ENCODE measurements at regions not wholly inside any gene's neighbourhood (a gene's known extent, or its start where the extent isn't known, plus 50 kb on each side); places are given as distances from the start of the nearest gene placed in this dataset.

DNA sequence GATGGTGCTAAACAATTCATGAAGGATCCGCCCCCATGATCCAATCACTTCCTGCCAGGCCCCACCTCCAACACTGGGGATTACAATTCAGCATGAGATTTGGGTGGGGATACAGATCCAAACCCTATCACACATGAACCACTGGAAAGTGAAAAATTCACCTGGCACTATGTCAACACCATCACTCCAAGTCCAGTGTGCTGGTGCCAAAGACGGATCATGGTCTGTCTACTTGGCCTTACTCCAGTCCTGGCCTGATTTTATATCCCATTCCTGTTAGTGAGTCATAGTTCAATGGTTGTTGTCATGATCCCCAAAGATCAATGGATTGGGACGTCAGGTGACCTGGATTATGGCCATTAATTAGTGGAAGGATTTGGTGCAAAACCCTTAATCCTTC, 147.4 kb upstream of the RPS23 start:
- H3K27ac ChIP-seq (ENCODE audit: low read depth, low read length), result no peak overlapping the region
- H3K36me3 ChIP-seq (ENCODE audit: control insufficient read depth in 1 of 2, insufficient read depth in 2 of 2, low read length in 2 of 2), result no peaks in the 10 kb centered on the region
- H3K23ac ChIP-seq (ENCODE audit: low read length), result no peak overlapping the region
- no peak overlapping the region for H3K4ac ChIP-seq (ENCODE audit: low read depth, low read length)
- H3K79me1 ChIP-seq (ENCODE audit: low read length), result no peaks in the 10 kb centered on the region
- no peak overlapping the region for H4K8ac ChIP-seq (ENCODE audit: low read depth, low read length)
- no peak overlapping the region for H2AK5ac ChIP-seq (ENCODE audit: low read length)
- no peak overlapping the region for H3K4me3 ChIP-seq (ENCODE audit: low read depth, low read length)
- H3K14ac ChIP-seq (ENCODE audit: low read length), result no peak overlapping the region
- H4K12ac ChIP-seq (ENCODE audit: low read depth, low read length), result no peak overlapping the region
- no peak overlapping the region for H2BK120ac ChIP-seq (ENCODE audit: insufficient read depth, low read length, poor library complexity)
- no peak overlapping the region for H3K18ac ChIP-seq (ENCODE audit: low read length)
- H3K79me2 ChIP-seq (ENCODE audit: control insufficient read depth, insufficient read depth, low read length, poor library complexity), result no peaks in the 10 kb centered on the region
- H3K9me3 ChIP-seq (ENCODE audit: insufficient read depth, low read depth, low read length), result peaks cover 2% of the 10 kb centered on the region
- H4K91ac ChIP-seq (ENCODE audit: low read depth, low read length), result no peak overlapping the region
- H2BK12ac ChIP-seq (ENCODE audit: low read length), result no peak overlapping the region
- no peak overlapping the region for H3K4me2 ChIP-seq (ENCODE audit: low read length)
- H3K27me3 ChIP-seq (ENCODE audit: insufficient read depth, low read length), result no peaks in the 10 kb centered on the region
- H2AFZ ChIP-seq (ENCODE audit: insufficient read depth, low read length, poor library complexity), result no peak overlapping the region
- no peak overlapping the region for H2BK5ac ChIP-seq (ENCODE audit: low read depth, low read length, poor library complexity)
- H3K4me1 ChIP-seq (ENCODE audit: control insufficient read depth in 1 of 2, insufficient read depth in 2 of 2, low read length in 2 of 2), result no peaks in the 10 kb centered on the region
- H3K9ac ChIP-seq (ENCODE audit: low read length), result no peak overlapping the region
- no peak for DNase-seq
- WGBS (ENCODE audit: extremely low coverage, insufficient coverage, insufficient read length), result no CpG with 5 or more reads among the region's 3 CpGs

DNA sequence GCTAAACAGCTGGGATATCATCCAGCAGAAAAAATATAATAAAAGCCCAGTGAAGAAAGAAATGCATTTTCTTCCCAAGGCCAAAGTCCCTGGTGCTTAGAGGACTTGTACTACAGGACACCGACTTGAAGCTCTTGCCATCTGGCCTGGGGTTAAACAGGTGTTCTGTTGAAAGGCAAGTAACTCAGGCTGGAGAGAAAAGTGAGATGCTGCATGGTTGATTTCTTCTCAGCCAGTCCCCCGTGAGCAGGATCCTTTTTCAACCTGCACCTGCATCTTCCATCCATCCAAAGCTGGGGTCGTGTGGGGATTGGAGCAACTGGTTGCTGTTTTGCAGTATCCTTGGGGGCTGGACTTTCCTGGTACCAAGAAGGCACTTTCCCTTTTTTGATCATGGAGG, 146.1 kb upstream of the RPS23 start:
- Histone ChIP-seq H4K91ac (ENCODE audit: low read depth, low read length) (no peak overlapping the region), H2AFZ (ENCODE audit: insufficient read depth, low read length, poor library complexity) (no peak overlapping the region), H2AK5ac (ENCODE audit: low read length) (no peak overlapping the region), H2BK5ac (ENCODE audit: low read depth, low read length, poor library complexity) (no peak overlapping the region), H3K27me3 (ENCODE audit: insufficient read depth, low read length) (no peaks in the 10 kb centered on the region), H3K79me2 (ENCODE audit: control insufficient read depth, insufficient read depth, low read length, poor library complexity) (no peaks in the 10 kb centered on the region), H3K9ac (ENCODE audit: low read length) (no peak overlapping the region), H3K18ac (ENCODE audit: low read length) (no peak overlapping the region), H3K4ac (ENCODE audit: low read depth, low read length) (no peak overlapping the region), H3K36me3 (ENCODE audit: control insufficient read depth in 1 of 2, insufficient read depth in 2 of 2, low read length in 2 of 2) (no peaks in the 10 kb centered on the region), H4K12ac (ENCODE audit: low read depth, low read length) (no peak overlapping the region), H3K14ac (ENCODE audit: low read length) (no peak overlapping the region), H3K23ac (ENCODE audit: low read length) (no peak overlapping the region), H3K4me2 (ENCODE audit: low read length) (no peak overlapping the region), H2BK12ac (ENCODE audit: low read length) (no peak overlapping the region), H3K79me1 (ENCODE audit: low read length) (no peaks in the 10 kb centered on the region), H3K4me3 (ENCODE audit: low read depth, low read length) (no peak overlapping the region), H4K8ac (ENCODE audit: low read depth, low read length) (no peak overlapping the region), H3K4me1 (ENCODE audit: control insufficient read depth in 1 of 2, insufficient read depth in 2 of 2, low read length in 2 of 2) (peaks cover 2 to 3% of the 10 kb centered on the region in 2 experiments), H3K9me3 (ENCODE audit: insufficient read depth, low read depth, low read length) (peaks cover 2% of the 10 kb centered on the region), H3K27ac (ENCODE audit: low read depth, low read length) (no peak overlapping the region), H2BK120ac (ENCODE audit: insufficient read depth, low read length, poor library complexity) (no peak overlapping the region)
- WGBS (ENCODE audit: extremely low coverage, insufficient coverage, insufficient read length), result no CpG with 5 or more reads among the region's 3 CpGs
- no peak for DNase-seq

GRCh38 chr5:82422751-82423181, 144.6 kb upstream of the RPS23 start:
- Histone ChIP-seq H3K79me2 (ENCODE audit: control insufficient read depth, insufficient read depth, low read length, poor library complexity) (no peaks in the 10 kb centered on the region), H3K79me1 (ENCODE audit: low read length) (no peaks in the 10 kb centered on the region), H2AK5ac (ENCODE audit: low read length) (no peak overlapping the region), H3K23ac (ENCODE audit: low read length) (no peak overlapping the region), H4K8ac (ENCODE audit: low read depth, low read length) (no peak overlapping the region), H3K4me1 (ENCODE audit: control insufficient read depth in 1 of 2, insufficient read depth in 2 of 2, low read length in 2 of 2) (peaks cover 2 to 3% of the 10 kb centered on the region in 2 experiments), H3K27ac (ENCODE audit: low read depth, low read length) (no peak overlapping the region), H4K12ac (ENCODE audit: low read depth, low read length) (no peak overlapping the region), H3K36me3 (ENCODE audit: control insufficient read depth in 1 of 2, insufficient read depth in 2 of 2, low read length in 2 of 2) (no peaks in the 10 kb centered on the region), H3K4me2 (ENCODE audit: low read length) (no peak overlapping the region), H4K91ac (ENCODE audit: low read depth, low read length) (no peak overlapping the region), H3K4me3 (ENCODE audit: low read depth, low read length) (no peak overlapping the region), H3K9me3 (ENCODE audit: insufficient read depth, low read depth, low read length) (peaks cover 2% of the 10 kb centered on the region), H3K9ac (ENCODE audit: low read length) (no peak overlapping the region), H2AFZ (ENCODE audit: insufficient read depth, low read length, poor library complexity) (no peak overlapping the region), H3K4ac (ENCODE audit: low read depth, low read length) (no peak overlapping the region), H2BK5ac (ENCODE audit: low read depth, low read length, poor library complexity) (no peak overlapping the region), H3K14ac (ENCODE audit: low read length) (no peak overlapping the region), H2BK12ac (ENCODE audit: low read length) (no peak overlapping the region), H3K18ac (ENCODE audit: low read length) (no peak overlapping the region), H3K27me3 (ENCODE audit: insufficient read depth, low read length) (no peaks in the 10 kb centered on the region), H2BK120ac (ENCODE audit: insufficient read depth, low read length, poor library complexity) (no peak overlapping the region)
- WGBS (ENCODE audit: extremely low coverage, insufficient coverage, insufficient read length), result no CpG with 5 or more reads among the region's 6 CpGs
- no peak for DNase-seq

GRCh38 chr5:82422001-82422740, 144.0 kb upstream of the RPS23 start:
- Histone ChIP-seq H3K18ac (ENCODE audit: low read length) (no peak overlapping the region), H3K4me2 (ENCODE audit: low read length) (no peak overlapping the region), H4K12ac (ENCODE audit: low read depth, low read length) (no peak overlapping the region), H2AFZ (ENCODE audit: insufficient read depth, low read length, poor library complexity) (no peak overlapping the region), H3K23ac (ENCODE audit: low read length) (no peak overlapping the region), H4K8ac (ENCODE audit: low read depth, low read length) (no peak overlapping the region), H2BK120ac (ENCODE audit: insufficient read depth, low read length, poor library complexity) (no peak overlapping the region), H4K91ac (ENCODE audit: low read depth, low read length) (no peak overlapping the region), H3K4me3 (ENCODE audit: low read depth, low read length) (no peak overlapping the region), H3K4me1 (ENCODE audit: control insufficient read depth in 1 of 2, insufficient read depth in 2 of 2, low read length in 2 of 2) (peaks cover 2 to 3% of the 10 kb centered on the region in 2 experiments), H2BK12ac (ENCODE audit: low read length) (no peak overlapping the region), H3K4ac (ENCODE audit: low read depth, low read length) (no peak overlapping the region), H3K9ac (ENCODE audit: low read length) (no peak overlapping the region), H3K27ac (ENCODE audit: low read depth, low read length) (no peak overlapping the region), H3K36me3 (ENCODE audit: control insufficient read depth in 1 of 2, insufficient read depth in 2 of 2, low read length in 2 of 2) (no peaks in the 10 kb centered on the region), H2AK5ac (ENCODE audit: low read length) (no peak overlapping the region), H3K79me2 (ENCODE audit: control insufficient read depth, insufficient read depth, low read length, poor library complexity) (no peaks in the 10 kb centered on the region), H3K9me3 (ENCODE audit: insufficient read depth, low read depth, low read length) (peaks cover 2% of the 10 kb centered on the region), H2BK5ac (ENCODE audit: low read depth, low read length, poor library complexity) (no peak overlapping the region), H3K27me3 (ENCODE audit: insufficient read depth, low read length) (no peaks in the 10 kb centered on the region), H3K79me1 (ENCODE audit: low read length) (no peaks in the 10 kb centered on the region), H3K14ac (ENCODE audit: low read length) (no peak overlapping the region)
- no peak for DNase-seq
- no CpG with 5 or more reads among the region's 2 CpGs for WGBS (ENCODE audit: extremely low coverage, insufficient coverage, insufficient read length)

All from trophoblast cell (in vitro differentiated cells and primary cell).